IPS-20b (cell line): ENCODE measurements at regions not wholly inside any gene's neighbourhood (a gene's known extent, or its start where the extent isn't known, plus 50 kb on each side); places are given as distances from the start of the nearest gene placed in this dataset.

Experiments used
- H3K27ac ChIP-seq: one replicate; pipeline ENCODE4 v1.5.1; 2013; ENCODE audit warnings: low read length
- H3K27me3 ChIP-seq: 2 replicates; pipeline ENCODE4 v1.6.1; 2013; ENCODE audit warnings: mild to moderate bottlenecking, low read length, inconsistent platforms; ENCODE audit not compliant: insufficient read depth
- H3K36me3 ChIP-seq: 2 replicates; pipeline ENCODE4 v1.6.1; 2013; ENCODE audit warnings: low read depth, mild to moderate bottlenecking, inconsistent platforms, low read length, moderate library complexity; ENCODE audit not compliant: insufficient read depth
- H3K4me1 ChIP-seq: 2 replicates; pipeline ENCODE4 v1.6.1; 2013; ENCODE audit warnings: mild to moderate bottlenecking, control low read depth, inconsistent platforms, low read length, moderate library complexity; ENCODE audit not compliant: insufficient read depth
- H3K4me3 ChIP-seq: 2 replicates; pipeline ENCODE4 v1.5.1; 2013; ENCODE audit warnings: mild to moderate bottlenecking, low read length, inconsistent platforms
- H3K9ac ChIP-seq: 2 replicates; pipeline ENCODE4 v1.6.1; 2013; ENCODE audit warnings: low read depth, mild to moderate bottlenecking, inconsistent platforms, low read length, moderate library complexity
- H3K9me3 ChIP-seq: 2 replicates; pipeline ENCODE4 v1.6.1; 2013; ENCODE audit warnings: mild to moderate bottlenecking, low read depth, low read length, inconsistent platforms; ENCODE audit not compliant: insufficient read depth

DNA sequence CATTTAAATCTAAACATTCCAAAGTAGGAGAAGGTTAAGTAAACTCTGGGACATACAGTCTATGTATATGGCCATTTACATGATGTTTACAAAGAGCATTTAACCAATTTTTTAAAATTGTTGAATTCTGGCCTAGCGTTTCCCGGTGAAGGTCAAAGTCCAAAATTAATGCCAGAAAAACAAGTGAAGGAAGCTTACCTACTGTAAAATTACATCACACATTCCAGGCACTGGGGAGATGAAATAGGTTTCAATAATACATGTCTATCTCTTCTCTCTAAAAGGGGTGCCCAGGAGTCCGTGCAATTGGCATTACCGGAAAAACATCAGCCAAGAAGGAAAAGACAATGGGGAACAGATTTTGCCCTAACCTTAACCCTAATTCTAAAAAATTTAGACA is 358.8 kb downstream of the VPS13C start:
- Histone ChIP-seq H3K27ac (no peak overlapping the region), H3K4me1 (no peaks in the 10 kb centered on the region), H3K9ac (no peak overlapping the region), H3K9me3 (no peaks in the 10 kb centered on the region), H3K36me3 (no peaks in the 10 kb centered on the region), H3K27me3 (no peaks in the 10 kb centered on the region), H3K4me3 (no peak overlapping the region)

DNA sequence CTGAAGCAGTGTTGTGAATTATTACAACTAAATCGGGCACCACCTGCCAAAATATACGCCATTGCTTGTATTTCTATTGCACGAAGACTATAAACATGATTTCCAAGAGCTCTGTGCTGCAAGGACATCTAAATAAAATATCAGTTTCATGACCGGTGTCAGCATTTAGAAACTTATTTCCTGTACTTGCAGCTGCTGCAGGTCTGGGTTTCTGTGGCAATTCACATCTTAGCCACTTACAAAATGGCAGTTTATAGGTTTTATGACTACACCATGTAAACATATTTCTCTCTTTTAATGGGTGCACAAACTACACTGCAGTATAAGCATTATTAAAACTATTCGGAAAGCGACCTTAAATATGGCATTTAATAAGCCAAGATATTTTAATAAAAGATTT is 359.4 kb downstream of the VPS13C start:
- Histone ChIP-seq H3K4me3 (no peak overlapping the region), H3K9ac (no peak overlapping the region), H3K27ac (no peak overlapping the region)

DNA sequence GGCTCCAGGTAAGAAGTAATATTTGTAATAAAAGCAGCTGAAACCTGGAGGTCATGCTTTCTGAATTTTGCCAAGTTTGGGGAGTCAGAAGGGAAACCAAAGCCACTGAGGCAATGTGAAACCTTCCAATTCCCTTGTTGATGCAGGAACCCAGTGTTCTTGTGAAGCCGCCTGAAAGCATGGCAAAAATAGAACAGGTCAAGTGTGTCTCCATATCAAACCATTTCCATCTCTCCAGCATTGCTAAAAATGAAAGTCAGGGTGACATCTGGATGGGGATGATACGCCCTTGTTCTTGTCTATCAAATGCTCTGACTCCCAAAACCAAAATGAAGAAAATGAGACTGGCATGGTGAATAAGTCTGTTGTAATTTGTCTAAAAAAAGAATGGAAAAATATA is 362.5 kb downstream of the VPS13C start:
- Histone ChIP-seq H3K4me1 (no peaks in the 10 kb centered on the region), H3K36me3 (no peaks in the 10 kb centered on the region), H3K9me3 (no peaks in the 10 kb centered on the region), H3K4me3 (no peak overlapping the region), H3K27me3 (no peaks in the 10 kb centered on the region), H3K9ac (no peak overlapping the region), H3K27ac (no peak overlapping the region)

More for the DNA sequence above, 359.4 kb downstream of the VPS13C start:
- H3K36me3 ChIP-seq = no peaks in the 10 kb centered on the region
- no peaks in the 10 kb centered on the region for H3K4me1 ChIP-seq
- H3K27me3 ChIP-seq = no peaks in the 10 kb centered on the region
- H3K9me3 ChIP-seq = no peaks in the 10 kb centered on the region

DNA sequence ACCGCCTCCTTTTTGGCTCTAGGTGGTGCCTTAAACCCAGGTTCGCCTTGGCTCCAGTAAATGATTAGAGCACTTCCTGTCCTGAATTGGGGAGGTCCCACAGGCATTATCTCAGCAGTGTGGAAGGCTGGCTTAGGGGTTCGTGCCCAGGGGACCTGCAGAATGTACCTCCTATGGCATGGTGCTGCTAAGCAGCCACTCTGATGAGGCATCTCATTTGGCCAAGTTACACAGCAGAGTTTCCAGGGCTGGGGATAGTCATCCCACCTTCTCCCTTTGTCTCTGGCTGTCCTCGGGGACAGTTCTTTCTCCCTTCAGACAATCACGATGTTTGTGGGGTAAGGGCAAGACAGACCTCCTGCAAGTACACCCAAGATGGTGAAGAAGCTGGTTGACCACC is 371.2 kb downstream of the VPS13C start:
- Histone ChIP-seq H3K27me3 (no peaks in the 10 kb centered on the region), H3K9ac (no peak overlapping the region), H3K4me1 (no peaks in the 10 kb centered on the region), H3K4me3 (no peak overlapping the region), H3K36me3 (no peaks in the 10 kb centered on the region), H3K27ac (no peak overlapping the region), H3K9me3 (no peaks in the 10 kb centered on the region)

DNA sequence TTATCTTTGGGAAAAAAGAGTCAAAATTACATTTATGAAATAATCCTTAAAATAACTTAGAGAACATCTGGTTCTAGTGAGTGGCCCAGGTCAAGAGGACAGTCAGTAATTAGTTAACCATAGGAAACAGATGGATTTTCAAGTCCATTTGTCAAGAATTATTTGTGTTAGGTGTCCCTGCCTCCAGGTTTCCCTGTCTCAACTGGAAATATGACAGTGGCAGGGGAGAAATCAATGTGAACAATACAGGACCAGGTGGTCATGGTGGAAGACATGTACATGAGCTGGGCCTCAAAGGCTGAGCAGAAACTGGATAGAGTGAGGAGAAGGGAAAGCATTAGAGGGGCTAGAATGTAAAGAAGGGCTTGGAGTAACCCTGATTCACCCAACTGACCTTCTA is 372.6 kb downstream of the VPS13C start:
- H3K9ac ChIP-seq = no peak overlapping the region
- no peaks in the 10 kb centered on the region for H3K9me3 ChIP-seq
- no peak overlapping the region for H3K27ac ChIP-seq
- H3K36me3 ChIP-seq = no peaks in the 10 kb centered on the region
- H3K4me1 ChIP-seq = no peaks in the 10 kb centered on the region
- no peak overlapping the region for H3K4me3 ChIP-seq
- H3K27me3 ChIP-seq = no peaks in the 10 kb centered on the region

DNA sequence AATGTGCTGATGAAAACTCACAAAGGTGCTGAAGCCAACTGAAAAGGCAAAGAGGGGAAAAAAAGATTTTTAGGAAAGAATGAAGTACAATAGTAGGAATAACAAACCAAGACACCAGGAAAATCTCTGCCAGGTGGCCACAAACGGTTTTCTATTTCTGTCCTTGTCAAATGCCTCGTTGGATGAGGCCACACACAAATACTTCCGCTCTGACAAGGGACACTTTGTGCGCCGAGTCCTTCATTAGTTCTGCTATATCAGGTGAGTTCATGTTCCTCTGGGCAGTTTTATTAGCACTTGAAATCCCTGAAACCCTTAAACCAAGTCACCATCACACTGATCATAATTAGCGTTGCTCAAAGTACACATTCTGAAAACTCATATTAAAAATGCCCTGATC is 373.1 kb downstream of the VPS13C start:
- Histone ChIP-seq H3K36me3 (no peaks in the 10 kb centered on the region), H3K9me3 (no peaks in the 10 kb centered on the region), H3K9ac (no peak overlapping the region), H3K4me3 (no peak overlapping the region), H3K27ac (no peak overlapping the region), H3K27me3 (no peaks in the 10 kb centered on the region), H3K4me1 (no peaks in the 10 kb centered on the region)

DNA sequence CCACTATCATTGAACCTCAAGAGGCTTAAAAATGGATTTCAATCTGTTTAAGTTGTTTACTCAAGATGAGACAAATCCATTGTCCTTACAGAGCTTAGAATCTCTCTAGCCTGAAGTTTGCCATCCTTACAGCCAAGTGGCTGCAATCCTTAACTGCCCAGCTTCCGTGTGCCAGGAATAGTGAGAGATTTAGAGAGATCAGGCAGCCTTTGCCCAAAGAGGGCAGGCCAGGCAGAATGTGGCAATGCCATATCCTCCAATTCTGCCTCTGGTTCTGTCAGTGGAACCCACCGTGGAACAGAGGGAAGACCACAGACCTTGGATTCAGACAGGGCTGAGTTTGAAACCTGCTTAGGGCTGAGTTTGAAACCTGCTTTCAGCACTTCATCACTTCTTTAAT is 374.3 kb downstream of the VPS13C start:
- Histone ChIP-seq H3K4me1 (peaks cover 4% of the 10 kb centered on the region; the same call in 1 of the 2 replicates), H3K36me3 (no peaks in the 10 kb centered on the region), H3K9ac (no peak overlapping the region), H3K4me3 (no peak overlapping the region), H3K27me3 (no peaks in the 10 kb centered on the region), H3K9me3 (no peaks in the 10 kb centered on the region), H3K27ac (no peak overlapping the region)

DNA sequence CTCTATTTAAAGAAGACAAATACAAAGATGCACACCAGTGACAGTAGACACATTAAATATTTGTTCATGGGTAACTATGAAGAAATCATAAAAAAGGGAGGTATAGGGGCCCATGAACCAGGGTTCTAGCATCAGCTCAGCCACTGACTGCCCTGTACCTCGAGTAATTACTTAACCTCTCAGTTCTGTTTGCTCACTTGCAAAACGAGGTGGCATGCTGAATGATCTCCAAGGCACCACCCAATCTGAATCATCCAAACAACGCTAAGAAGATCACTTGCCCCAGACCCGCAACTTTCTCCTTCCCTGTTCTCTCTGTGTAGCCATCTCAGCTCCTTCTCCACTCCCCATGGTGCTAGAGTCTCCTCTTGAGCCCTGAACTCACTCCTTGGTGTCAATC is 374.7 kb downstream of the VPS13C start:
- Histone ChIP-seq H3K9me3 (no peaks in the 10 kb centered on the region), H3K4me3 (no peak overlapping the region), H3K4me1 (peaks cover 9% of the 10 kb centered on the region; the same call in 1 of the 2 replicates), H3K36me3 (no peaks in the 10 kb centered on the region), H3K9ac (no peak overlapping the region), H3K27ac (no peak overlapping the region), H3K27me3 (no peaks in the 10 kb centered on the region)

DNA sequence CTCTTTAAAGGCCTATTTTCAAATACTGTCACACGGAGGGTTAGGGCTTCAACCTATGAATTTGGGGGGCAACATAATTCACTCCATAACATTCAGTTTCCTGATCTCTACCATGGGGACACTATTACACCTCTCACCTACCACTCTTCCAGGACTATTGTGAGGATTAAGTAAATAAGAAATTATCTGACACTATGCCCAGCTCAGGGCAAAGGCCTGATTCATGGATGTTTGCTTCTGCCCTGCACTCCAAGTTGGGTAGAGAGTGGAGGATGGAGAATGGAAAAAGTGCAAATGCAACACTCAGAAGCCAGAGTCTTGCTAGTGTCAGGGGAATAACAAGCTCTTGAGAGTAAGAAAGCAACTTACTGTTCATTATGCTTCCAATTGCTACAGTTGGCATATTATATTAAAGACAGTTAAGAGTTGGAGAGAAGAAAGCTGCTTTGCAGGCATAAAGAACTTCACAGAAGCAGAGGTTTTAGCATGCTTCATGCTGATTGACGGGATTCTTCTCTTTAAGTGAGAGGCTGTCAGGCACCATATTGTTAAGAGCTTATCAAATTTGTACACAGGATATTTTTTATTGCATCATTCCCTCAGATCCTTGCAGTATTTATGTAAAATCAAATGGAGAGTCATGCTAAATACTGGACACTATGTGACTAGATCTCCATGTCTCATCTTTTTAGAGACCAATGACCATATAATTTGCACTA is 375.3 kb downstream of the VPS13C start:
- peaks cover 13% of the 10 kb centered on the region; the same call in 1 of the 2 replicates for H3K4me1 ChIP-seq
- H3K27me3 ChIP-seq = no peaks in the 10 kb centered on the region
- H3K4me3 ChIP-seq = no peak overlapping the region
- H3K27ac ChIP-seq = no peak overlapping the region
- H3K9ac ChIP-seq = no peak overlapping the region
- H3K9me3 ChIP-seq = no peaks in the 10 kb centered on the region
- H3K36me3 ChIP-seq = no peaks in the 10 kb centered on the region

DNA sequence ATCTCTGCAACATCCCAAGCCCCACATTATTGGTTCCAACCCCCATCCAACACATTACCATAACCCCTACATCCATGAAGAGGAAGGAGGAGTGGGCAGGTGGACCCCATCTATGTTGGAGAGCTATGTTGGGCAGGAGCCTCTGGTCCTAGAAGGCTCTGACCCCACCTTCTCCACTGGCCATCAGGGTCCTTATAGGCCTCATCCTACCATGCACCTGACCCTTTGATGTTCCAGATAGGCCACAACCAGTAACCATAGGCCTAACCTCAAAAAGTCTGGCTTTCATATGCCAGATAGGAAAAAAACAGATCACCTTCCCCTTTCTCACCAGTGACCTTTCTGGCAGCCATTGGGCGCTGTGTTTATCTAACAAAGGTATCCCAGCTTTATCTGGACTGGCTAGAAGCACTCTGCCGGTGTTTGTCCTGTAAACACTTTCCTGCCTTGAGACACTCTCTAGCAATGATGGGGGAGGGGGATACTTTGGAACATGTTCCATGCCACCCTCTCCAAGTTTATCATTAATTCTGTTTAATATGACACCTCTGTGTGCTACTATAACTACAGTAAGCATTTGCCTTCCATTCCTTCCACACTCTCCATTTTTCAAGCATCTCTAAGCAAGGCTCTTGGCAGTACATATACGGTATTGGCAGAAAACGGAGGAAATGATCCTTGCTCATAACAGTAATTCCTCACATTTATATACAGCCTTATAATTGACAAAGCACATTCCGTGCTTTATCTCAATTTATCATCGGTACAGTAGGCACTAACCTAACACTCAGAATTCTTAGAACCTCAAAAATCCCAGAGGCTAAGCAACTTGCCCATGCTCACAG is 377.1 kb downstream of the VPS13C start:
- H3K27ac ChIP-seq = no peak overlapping the region
- no peak overlapping the region for H3K9ac ChIP-seq
- H3K36me3 ChIP-seq = no peaks in the 10 kb centered on the region
- H3K4me1 ChIP-seq = peaks cover 13% of the 10 kb centered on the region; the same call in 1 of the 2 replicates
- H3K4me3 ChIP-seq = no peak overlapping the region
- no peaks in the 10 kb centered on the region for H3K27me3 ChIP-seq
- no peaks in the 10 kb centered on the region for H3K9me3 ChIP-seq

DNA sequence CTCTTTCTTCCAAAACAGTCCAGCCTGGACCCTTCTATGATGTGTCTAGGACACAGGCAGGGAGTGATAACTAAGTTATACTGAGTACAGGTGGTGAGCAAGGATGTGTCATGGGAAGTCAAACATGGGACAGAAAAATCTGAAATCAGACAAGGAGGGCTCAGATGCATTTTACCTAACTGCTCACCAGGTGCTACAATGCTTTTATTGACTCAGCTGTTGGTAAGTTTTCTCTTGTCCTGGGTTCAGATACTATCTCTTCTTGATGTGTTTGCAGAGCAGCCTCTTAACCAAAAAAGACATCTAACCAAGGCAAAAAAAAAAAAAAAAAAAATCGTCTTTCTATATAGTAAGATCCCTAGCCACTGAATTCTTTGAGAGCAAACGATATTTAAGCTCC is 378.6 kb downstream of the VPS13C start:
- no peak overlapping the region for H3K27ac ChIP-seq
- H3K9ac ChIP-seq = no peak overlapping the region
- peaks cover 2% of the 10 kb centered on the region; the same call in 1 of the 2 replicates for H3K9me3 ChIP-seq
- no peaks in the 10 kb centered on the region for H3K27me3 ChIP-seq
- peaks cover 13% of the 10 kb centered on the region; the same call in 1 of the 2 replicates for H3K4me1 ChIP-seq
- no peak overlapping the region for H3K4me3 ChIP-seq
- no peaks in the 10 kb centered on the region for H3K36me3 ChIP-seq

DNA sequence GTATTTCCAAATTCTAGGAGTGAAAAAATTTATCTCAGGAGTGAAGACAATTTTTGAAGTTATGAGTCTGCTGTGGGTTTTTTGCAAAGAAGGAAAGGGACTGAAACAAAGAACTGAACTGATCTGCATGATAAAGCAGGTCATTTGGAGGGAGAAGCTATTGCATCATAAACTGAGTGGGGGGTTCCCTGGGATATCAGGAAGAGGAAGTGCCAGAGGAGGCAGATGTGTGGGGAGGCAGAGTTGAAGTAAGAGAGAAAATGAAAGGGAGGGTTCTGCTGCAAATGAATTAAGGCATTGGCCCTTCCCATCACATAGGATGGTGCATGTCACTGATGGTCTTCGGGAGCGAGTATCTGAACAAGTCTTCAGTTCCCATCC is 379.2 kb downstream of the VPS13C start:
- Histone ChIP-seq H3K9me3 (peaks cover 2% of the 10 kb centered on the region; the same call in 1 of the 2 replicates), H3K9ac (no peak overlapping the region), H3K27ac (no peak overlapping the region)

More for the DNA sequence above, 379.2 kb downstream of the VPS13C start:
- no peaks in the 10 kb centered on the region for H3K36me3 ChIP-seq
- H3K27me3 ChIP-seq = no peaks in the 10 kb centered on the region
- H3K4me3 ChIP-seq = no peak overlapping the region
- H3K4me1 ChIP-seq = peaks cover 13% of the 10 kb centered on the region; the same call in 1 of the 2 replicates
